ENCODE measurements at regions not wholly inside any gene's neighbourhood (a gene's known extent, or its start where the extent isn't known, plus 50 kb on each side); places are given as distances from the start of the nearest gene placed in this dataset.

DNA sequence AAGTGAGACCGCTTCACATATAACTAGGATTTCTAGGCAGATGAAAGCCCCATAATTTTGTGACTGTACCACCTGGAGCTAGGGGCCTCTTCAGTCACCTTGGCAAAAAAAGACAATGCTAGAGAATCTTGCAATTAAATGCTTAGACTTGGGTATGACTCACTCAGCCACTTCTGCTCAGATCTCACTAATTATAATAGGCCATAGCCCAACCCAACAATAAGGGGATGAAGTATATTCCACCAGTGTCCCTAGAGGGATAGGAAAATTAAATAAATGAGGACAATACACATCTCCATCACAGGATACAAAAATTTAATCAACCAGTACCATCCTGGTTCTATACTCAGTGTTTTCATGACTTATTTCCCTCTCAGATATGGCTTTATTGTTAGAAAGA lies 1079.9 kb upstream of the C9orf72 start:
- TF ChIP-seq, protein P1, sequence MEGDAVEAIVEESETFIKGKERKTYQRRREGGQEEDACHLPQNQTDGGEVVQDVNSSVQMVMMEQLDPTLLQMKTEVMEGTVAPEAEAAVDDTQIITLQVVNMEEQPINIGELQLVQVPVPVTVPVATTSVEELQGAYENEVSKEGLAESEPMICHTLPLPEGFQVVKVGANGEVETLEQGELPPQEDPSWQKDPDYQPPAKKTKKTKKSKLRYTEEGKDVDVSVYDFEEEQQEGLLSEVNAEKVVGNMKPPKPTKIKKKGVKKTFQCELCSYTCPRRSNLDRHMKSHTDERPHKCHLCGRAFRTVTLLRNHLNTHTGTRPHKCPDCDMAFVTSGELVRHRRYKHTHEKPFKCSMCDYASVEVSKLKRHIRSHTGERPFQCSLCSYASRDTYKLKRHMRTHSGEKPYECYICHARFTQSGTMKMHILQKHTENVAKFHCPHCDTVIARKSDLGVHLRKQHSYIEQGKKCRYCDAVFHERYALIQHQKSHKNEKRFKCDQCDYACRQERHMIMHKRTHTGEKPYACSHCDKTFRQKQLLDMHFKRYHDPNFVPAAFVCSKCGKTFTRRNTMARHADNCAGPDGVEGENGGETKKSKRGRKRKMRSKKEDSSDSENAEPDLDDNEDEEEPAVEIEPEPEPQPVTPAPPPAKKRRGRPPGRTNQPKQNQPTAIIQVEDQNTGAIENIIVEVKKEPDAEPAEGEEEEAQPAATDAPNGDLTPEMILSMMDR (conservative IDR thresholded peaks at IDR 0.05; ENCODE audit: low read length): no peak
- TF ChIP-seq EZH2phosphoT487 (IDR thresholded peaks at IDR 0.05; ENCODE audit: borderline replicate concordance): no peak

Measured in Loucy (cell line).